B cell (primary cell): ENCODE measurements at regions not wholly inside any gene's neighbourhood (a gene's known extent, or its start where the extent isn't known, plus 50 kb on each side); places are given as distances from the start of the nearest gene placed in this dataset.

Source experiments
- ATAC-seq: fragments of 200-7000 bp; cut with Tn5 transposase; one replicate; pipeline ENCODE4 v1.10.0; 2021; ENCODE audit warnings: low read depth, mild to moderate bottlenecking, moderate number of reproducible peaks, moderate library complexity
- CTCF ChIA-PET: fragments of 350-600 bp; sonication (Branson Sonifier 250); formaldehyde crosslinking; loops from one replicate; lab custom pipeline; 2021; ENCODE audit warnings: antibody characterized with exemption, inconsistent platforms; lab: Charles Lee
- POLR2A ChIA-PET: fragments of 350-600 bp; sonication (Branson Sonifier 250); formaldehyde crosslinking; loops from one replicate; lab custom pipeline; 2021; ENCODE audit warnings: antibody characterized with exemption; lab: Charles Lee
- DNase-seq: peaks from one replicate; pipeline ENCODE4 v3.0.0; 2013
- H2AFZ ChIP-seq: 2 replicates; pipeline ENCODE4 v1.6.1; 2012; ENCODE audit warnings: mild to moderate bottlenecking, low read depth, low read length; ENCODE audit not compliant: insufficient read depth, poor library complexity, severe bottlenecking
- H3K27ac ChIP-seq, 2 donors: 1 replicate in 1 of 2; 2 replicates in 1 of 2; pipeline ENCODE4 v1.5.1; 2012 to 2013; ENCODE audit warnings: low read length in 2 of 2, mild to moderate bottlenecking in 2 of 2, moderate library complexity in 1 of 2
- H3K27me3 ChIP-seq, 4 experiments: fragments of 200-600 bp in 1 of 4; sonication (generic) in 1 of 4; replicated peaks in 1 of 4; 1 replicate in 2 of 4; 2 replicates in 2 of 4; pipeline versions ENCODE4 v1.6.1 to v1.7.0; 2013 to 2016; ENCODE audit warnings: low read length in 3 of 4, mild to moderate bottlenecking in 2 of 4, mixed read lengths in 1 of 4, moderate library complexity in 1 of 4; ENCODE audit not compliant: insufficient read depth in 4 of 4, control insufficient read depth in 3 of 4; ENCODE audit errors: control extremely low read depth in 1 of 4
- H3K36me3 ChIP-seq, 2 experiments: replicated peaks in 1 of 2; 1 replicate in 1 of 2; 2 replicates in 1 of 2; pipeline versions ENCODE4 v1.6.1 to v1.7.1; 2013; ENCODE audit warnings: low read length in 1 of 2; ENCODE audit not compliant: insufficient read depth in 2 of 2, control insufficient read depth in 1 of 2; ENCODE audit errors: control extremely low read depth in 1 of 2, extremely low read depth in 1 of 2
- H3K4me1 ChIP-seq, 2 donors: fragments of 200-600 bp in 1 of 2; sonication (generic) in 1 of 2; 1 replicate in 1 of 2; 2 replicates in 1 of 2; pipeline versions ENCODE4 v1.5.1 to v1.6.1; 2013 to 2017; ENCODE audit warnings: low read length in 2 of 2; ENCODE audit not compliant: control insufficient read depth in 2 of 2, insufficient read depth in 2 of 2
- H3K4me2 ChIP-seq: replicated peaks from 2 replicates; pipeline ENCODE3; 2012; ENCODE audit warnings: mild to moderate bottlenecking, low read depth, low read length; ENCODE audit not compliant: poor library complexity, severe bottlenecking
- H3K4me3 ChIP-seq, 5 experiments: fragments of 200-600 bp in 1 of 5; sonication (generic) in 1 of 5; 1 replicate in 3 of 5; 2 replicates in 2 of 5; pipeline versions ENCODE4 v1.5.1 to v1.7.0; 2011 to 2016; ENCODE audit warnings: low read length in 4 of 5, mild to moderate bottlenecking in 4 of 5, low read depth in 2 of 5, control low read depth in 1 of 5, moderate library complexity in 1 of 5; ENCODE audit not compliant: insufficient read depth in 1 of 5; ENCODE audit errors: control extremely low read depth in 1 of 5, extremely low read depth in 1 of 5
- H3K79me2 ChIP-seq: fragments of 200-600 bp; sonication (generic); one replicate; pipeline ENCODE4 v1.6.0; 2016; ENCODE audit warnings: low read length; ENCODE audit not compliant: control insufficient read depth, insufficient read depth
- H3K9ac ChIP-seq: fragments of 200-600 bp; sonication (generic); 2 replicates; pipeline ENCODE4 v1.6.1; 2017; ENCODE audit warnings: mild to moderate bottlenecking, low read length, moderate library complexity
- H3K9me3 ChIP-seq, 3 donors: one replicate each; pipeline versions ENCODE4 v1.6.1 to v1.7.1; 2013; ENCODE audit warnings: low read length in 2 of 3; ENCODE audit not compliant: control insufficient read depth in 2 of 3, insufficient read depth in 1 of 3; ENCODE audit errors: control extremely low read depth in 1 of 3
- H4K20me1 ChIP-seq: 2 replicates; pipeline ENCODE4 v1.6.0; 2012; ENCODE audit warnings: mild to moderate bottlenecking, low read length; ENCODE audit not compliant: insufficient read depth, control insufficient read depth, poor library complexity, severe bottlenecking
- H3K27ac Mint-ChIP-seq: one replicate; pipeline ENCODE4 v1.8.0; 2021; ENCODE audit warnings: mixed read lengths
- H3K27me3 Mint-ChIP-seq: one replicate; pipeline ENCODE4 v1.8.0; 2021; ENCODE audit warnings: mixed read lengths
- H3K4me1 Mint-ChIP-seq: one replicate; pipeline ENCODE4 v1.8.0; 2021; ENCODE audit warnings: mixed read lengths
- H3K4me3 Mint-ChIP-seq: one replicate; pipeline ENCODE4 v1.8.0; 2021; ENCODE audit warnings: mixed read lengths
- H3K9me3 Mint-ChIP-seq: one replicate; pipeline ENCODE4 v1.8.0; 2022; ENCODE audit warnings: mixed read lengths; ENCODE audit not compliant: insufficient read depth
- CTCF ChIP-seq: fragments of 200-600 bp; IDR thresholded peaks from one replicate; pipeline ENCODE4 v1.8.0; 2022; ENCODE audit warnings: antibody characterized with exemption, mild to moderate bottlenecking
- EZH2 ChIP-seq: IDR thresholded peaks from 2 replicates; pipeline ENCODE4 v1.6.1; 2012; ENCODE audit warnings: borderline replicate concordance, low read depth, mild to moderate bottlenecking, moderate library complexity, low read length; ENCODE audit not compliant: insufficient read depth, poor library complexity, severe bottlenecking
- WGBS: methylation state at CpG from one replicate; pipeline ENCODE4 v1.1.5; 2013; ENCODE audit warnings: missing lambda C conversion rate; ENCODE audit not compliant: insufficient coverage; 5-methylcytosine and 5-hydroxymethylcytosine counted together
- intact Hi-C: fragments of 100-400 bp; cut with micrococcal nuclease; formaldehyde crosslinking; loops from one replicate; pipeline ENCODE4 v1.10.0; 2022

GRCh38 chr2:9095226-9095625, 91.7 kb upstream of the MBOAT2 start:
- Histone ChIP-seq H3K27ac (no peak overlapping the region), H3K9me3 (peaks cover 0 to 7% (median 0%) of the 10 kb centered on the region in 3 donors), H3K4me2 (no peak overlapping the region), H3K27me3 (peaks cover 0 to 6% (median 2%) of the 10 kb centered on the region in 4 experiments), H4K20me1 (no peaks in the 10 kb centered on the region), H2AFZ (no peak overlapping the region), H3K4me3 (no peak overlapping the region), H3K36me3 (no peaks in the 10 kb centered on the region), H3K9ac (no peak overlapping the region), H3K4me1 (no peaks in the 10 kb centered on the region), H3K79me2 (no peaks in the 10 kb centered on the region)
- ATAC-seq = no peak
- ChIA-PET POLR2A (no interaction called here), CTCF (no interaction called here)
- WGBS = 87% methylated on average over 14 of the region's 14 CpGs
- intact Hi-C loops = no loop called here
- no peak for DNase-seq
- Mint-ChIP-seq H3K4me1 (peaks cover 14% of the 10 kb centered on the region), H3K4me3 (no peak overlapping the region), H3K27me3 (peaks cover 27% of the 10 kb centered on the region), H3K27ac (no peak overlapping the region), H3K9me3 (no peaks in the 10 kb centered on the region)
- no peak for TF ChIP-seq CTCF
- TF ChIP-seq EZH2 = no peak

- TF ChIP-seq CTCF = no peak
- TF ChIP-seq EZH2 = no peak
- Histone ChIP-seq H3K4me2 (no peak overlapping the region), H3K27me3 (peaks cover 0 to 6% (median 2%) of the 10 kb centered on the region in 4 experiments), H3K4me3 (no peak overlapping the region), H3K4me1 (no peaks in the 10 kb centered on the region), H3K36me3 (no peaks in the 10 kb centered on the region), H3K9me3 (peaks cover 0 to 7% (median 0%) of the 10 kb centered on the region in 3 donors), H4K20me1 (no peaks in the 10 kb centered on the region), H3K9ac (no peak overlapping the region), H3K27ac (no peak overlapping the region), H2AFZ (no peak overlapping the region), H3K79me2 (no peaks in the 10 kb centered on the region)
- ChIA-PET CTCF (no interaction called here), POLR2A (no interaction called here)
- no peak overlapping the region for H3K27ac Mint-ChIP-seq
- 86% methylated on average over 13 of the region's 14 CpGs for WGBS
- H3K4me1 Mint-ChIP-seq = peaks cover 10% of the 10 kb centered on the region
- no peaks in the 10 kb centered on the region for H3K9me3 Mint-ChIP-seq
- H3K27me3 Mint-ChIP-seq = peaks cover 27% of the 10 kb centered on the region
- intact Hi-C loops = no loop called here
- ATAC-seq (no peak), DNase-seq (no peak)
- no peak overlapping the region for H3K4me3 Mint-ChIP-seq
Measured at GRCh38 chr2:9094117-9094516, 90.6 kb upstream of the MBOAT2 start.
